Ramos (cell line): ENCODE measurements at regions not wholly inside any gene's neighbourhood (a gene's known extent, or its start where the extent isn't known, plus 50 kb on each side); places are given as distances from the start of the nearest gene placed in this dataset.

ENCODE experiments used
- in situ Hi-C: fragments of 300-500 bp; cut with MboI; formaldehyde crosslinking; loops from one replicate; pipeline ENCODE4 v1.14.3; 2022; ENCODE audit warnings: low sequenced_read_pairs; ENCODE audit not compliant: unreplicated experiment

DNA sequence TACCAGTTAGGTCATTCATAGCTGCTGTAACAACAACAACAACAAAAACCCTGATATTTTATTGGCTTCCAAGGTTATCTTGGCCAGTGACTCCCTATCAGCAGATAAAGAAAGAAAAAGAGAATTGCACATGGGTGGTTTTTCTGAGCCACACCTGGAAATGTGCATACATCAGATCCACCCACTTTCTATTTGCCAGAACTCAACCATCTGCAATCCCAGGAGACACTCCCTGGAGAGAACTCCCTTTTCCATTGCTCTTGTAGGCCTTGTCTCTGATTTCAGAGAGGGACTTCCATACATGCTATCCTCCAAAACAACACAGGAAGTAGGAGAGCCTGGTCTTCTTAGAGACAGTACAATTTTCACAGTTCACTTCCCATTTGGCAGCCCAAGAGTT lies 74.9 kb upstream of the ZC3H11B start:
- in situ Hi-C loops: no loop called here

DNA sequence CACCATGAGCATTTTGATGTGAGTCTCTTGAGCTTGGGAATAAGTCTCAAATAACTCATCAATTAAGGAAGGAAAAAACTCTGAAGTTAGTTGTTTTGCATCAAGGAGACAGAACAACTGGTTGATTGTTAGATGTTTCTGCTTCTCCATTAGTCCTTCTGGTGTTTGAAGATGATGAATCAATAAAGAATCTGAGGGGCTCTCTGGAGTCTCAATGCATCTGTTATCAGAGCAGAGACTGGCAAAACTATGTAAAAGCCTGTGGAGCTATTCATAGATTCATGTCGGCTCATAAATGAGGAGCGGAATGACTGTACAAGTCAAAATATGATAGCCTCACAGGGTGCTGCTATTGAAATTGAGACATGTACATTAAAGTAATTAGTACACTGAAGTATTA lies 73.3 kb upstream of the ZC3H11B start:
- in situ Hi-C loops: no loop called here

DNA sequence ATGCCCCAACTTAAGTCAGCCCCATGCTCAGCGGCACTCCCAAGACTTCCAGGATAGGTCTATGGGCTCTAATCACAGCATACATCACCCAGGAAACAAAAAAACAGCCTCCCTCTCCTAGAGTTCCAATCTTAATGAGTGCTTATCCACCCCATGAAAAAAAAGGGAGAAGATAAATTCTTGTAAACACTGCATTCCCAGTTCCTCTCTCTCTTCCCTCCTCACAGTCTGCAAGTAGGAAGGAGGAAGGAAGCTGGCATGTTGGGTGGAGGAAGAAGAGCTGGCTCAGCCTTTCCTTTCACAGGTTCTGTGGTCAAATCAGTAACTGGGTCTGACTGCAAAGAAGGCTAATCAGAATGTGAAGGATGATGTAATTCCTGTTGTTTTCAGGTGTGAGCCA lies 69.9 kb upstream of the ZC3H11B start:
- in situ Hi-C loops: no loop called here

DNA sequence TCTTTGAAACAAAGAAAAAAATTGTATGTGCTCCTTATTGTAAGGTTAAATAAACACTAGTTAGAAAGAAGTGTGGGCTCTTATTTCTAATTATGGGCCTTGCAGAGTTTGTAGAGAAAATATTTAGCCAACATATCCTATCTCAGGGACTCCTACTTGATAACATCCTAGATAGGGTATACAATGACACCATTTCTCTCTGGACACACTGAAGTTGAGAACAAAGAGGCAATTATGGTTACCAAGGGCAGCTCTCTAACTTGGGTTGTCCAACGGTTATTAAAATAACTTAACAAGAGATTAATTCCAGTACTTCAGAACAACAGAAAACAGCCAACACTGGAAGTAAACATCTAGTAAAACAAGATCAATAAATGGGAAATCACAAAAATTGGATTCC lies 69.0 kb upstream of the ZC3H11B start:
- in situ Hi-C loops: no loop called here

DNA sequence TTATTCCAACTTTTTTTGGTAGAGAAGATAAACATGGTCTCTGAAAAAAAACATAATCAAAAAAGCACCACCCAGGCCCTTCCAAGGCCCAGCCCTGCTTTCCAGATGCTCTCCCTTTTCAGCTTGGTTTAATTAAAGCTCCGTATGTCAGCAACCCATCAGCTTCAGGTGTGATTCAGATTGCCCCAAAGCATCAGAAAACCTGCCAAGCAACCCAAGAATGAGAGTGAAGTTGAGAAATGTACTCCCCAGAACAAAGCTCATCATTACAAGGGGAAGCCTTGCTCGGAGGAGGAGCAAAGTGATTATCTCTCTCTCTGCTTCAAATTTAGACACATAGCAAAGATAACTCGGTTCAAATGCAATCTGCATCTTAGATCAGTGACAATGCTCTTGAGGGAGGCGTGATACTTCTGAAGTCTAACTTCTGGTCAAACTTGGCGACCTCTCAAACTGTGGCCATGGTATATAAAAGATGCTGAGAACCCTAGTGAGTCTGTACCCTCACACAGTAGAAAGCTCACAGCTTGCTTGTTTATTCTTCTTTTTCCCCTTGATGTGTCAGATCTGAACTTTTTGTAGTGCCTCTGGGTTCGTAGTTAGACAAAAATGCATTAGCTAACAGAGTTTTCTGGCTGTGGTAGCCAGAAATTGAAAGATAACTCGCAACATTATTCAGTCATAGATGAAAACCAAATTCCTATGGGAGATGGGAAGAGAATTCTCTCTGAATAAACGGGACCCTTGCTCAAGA lies 63.3 kb upstream of the ZC3H11B start:
- in situ Hi-C loops: no loop called here

- in situ Hi-C loops: no loop called here
Observed at GRCh38 chr1:219670426-219671149, 57.7 kb upstream of the ZC3H11B start.

- in situ Hi-C loops: no loop called here
Observed at GRCh38 chr1:219669556-219669955, 56.7 kb upstream of the ZC3H11B start.

GRCh38 chr1:219669042-219669441 lies 56.1 kb upstream of the ZC3H11B start:
- in situ Hi-C loops: no loop called here

- in situ Hi-C loops: no loop called here
Observed at GRCh38 chr1:219668446-219668845, 55.5 kb upstream of the ZC3H11B start.

DNA sequence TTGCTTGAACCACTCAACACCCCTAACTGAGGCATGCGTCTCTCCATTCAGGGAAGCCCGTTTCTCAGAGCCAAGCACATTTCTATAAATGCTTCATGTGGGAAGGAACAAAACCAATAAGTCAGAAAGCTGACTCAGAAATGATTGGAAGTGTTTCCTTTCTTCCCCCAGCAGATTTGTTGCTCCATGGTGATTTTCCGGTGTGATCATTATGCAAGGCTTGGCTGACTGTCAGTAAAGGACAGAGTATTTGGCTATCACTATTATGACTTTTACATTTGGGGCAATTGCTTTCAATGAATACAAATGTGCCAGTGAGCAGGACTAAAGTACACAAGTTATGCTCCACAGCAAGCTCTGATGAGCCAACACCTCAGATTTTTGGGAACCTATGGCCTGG lies 53.3 kb upstream of the ZC3H11B start:
- in situ Hi-C loops: no loop called here

- in situ Hi-C loops: no loop called here
Observed at GRCh38 chr1:219665089-219665488, 52.2 kb upstream of the ZC3H11B start.

DNA sequence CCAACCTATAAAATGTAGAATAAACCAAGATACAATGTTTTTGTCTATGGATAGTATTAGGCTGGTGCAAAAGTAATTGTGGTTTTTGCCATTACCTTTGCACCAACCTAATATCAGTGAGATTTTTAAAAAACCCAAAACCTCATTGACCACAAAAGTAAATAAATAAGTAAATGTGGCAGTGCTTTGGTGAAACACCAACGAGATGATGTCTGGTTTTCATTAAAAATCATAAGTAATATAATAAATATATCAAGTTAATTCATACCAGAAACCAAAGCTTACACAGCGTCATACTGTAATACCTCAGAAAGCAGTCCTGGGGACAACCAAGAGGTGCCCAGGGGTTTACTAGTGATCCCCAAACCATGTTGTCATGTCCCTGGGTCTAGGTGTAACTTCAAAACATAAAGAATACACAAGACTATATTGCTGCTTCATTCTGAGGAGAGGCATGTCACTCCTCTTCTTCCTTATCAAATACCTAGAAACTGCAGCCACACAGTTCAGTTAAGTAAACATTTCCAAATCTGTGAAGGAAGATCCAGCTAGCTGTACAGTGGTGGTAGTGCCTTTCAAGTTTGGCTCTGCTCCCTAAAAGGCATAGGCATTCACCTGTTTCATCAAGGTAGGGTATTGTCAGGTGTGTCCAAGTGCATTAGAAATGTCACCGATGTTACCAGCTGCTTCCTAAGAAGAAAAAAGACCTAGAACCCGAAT lies 51.6 kb upstream of the ZC3H11B start:
- in situ Hi-C loops: no loop called here
